A673 (cell line): ENCODE measurements at regions not wholly inside any gene's neighbourhood (a gene's known extent, or its start where the extent isn't known, plus 50 kb on each side); places are given as distances from the start of the nearest gene placed in this dataset.

Source experiments
- BruUV-seq: library from RNA; stranded (reverse); fragments of 400-500 nt; replicated peaks from 2 replicates; lab custom pipeline; 2021; lab: Mats Ljungman, UMichigan
- CTCF ChIA-PET: fragments of 300-600 bp; sonication (Branson Sonifier 250); formaldehyde crosslinking; loops from one replicate; lab custom pipeline; 2022; ENCODE audit warnings: antibody characterized with exemption; lab: Charles Lee
- POLR2A ChIA-PET: fragments of 300-600 bp; sonication (Branson Sonifier 250); formaldehyde crosslinking; loops from one replicate; lab custom pipeline; 2022; ENCODE audit warnings: antibody characterized with exemption; ENCODE audit not compliant: low non-redundant PET; lab: Charles Lee
- DNase-seq: peaks from one replicate; pipeline ENCODE4 v3.0.0-alpha.2; 2015; ENCODE audit warnings: low spot score
- H3K27ac ChIP-seq: fragments of 200-600 bp; sonication (generic); 2 replicates; pipeline ENCODE4 v1.5.1; 2016; ENCODE audit warnings: mixed run types, low read depth, mild to moderate bottlenecking, mixed read lengths, antibody characterized with exemption, low read length; ENCODE audit not compliant: poor library complexity, severe bottlenecking
- H3K27me3 ChIP-seq: fragments of 200-600 bp; sonication (generic); replicated peaks from 2 replicates; pipeline ENCODE4 v1.6.1; 2017; ENCODE audit warnings: mixed run types, low read depth, mild to moderate bottlenecking, mixed read lengths, antibody characterized with exemption, low read length; ENCODE audit not compliant: insufficient read depth, poor library complexity
- H3K36me3 ChIP-seq: fragments of 200-600 bp; sonication (generic); 2 replicates; pipeline ENCODE4 v1.6.1; 2016; ENCODE audit warnings: mixed run types, mild to moderate bottlenecking, mixed read lengths, antibody characterized with exemption, low read length; ENCODE audit not compliant: insufficient read depth, poor library complexity, severe bottlenecking
- H3K4me1 ChIP-seq: fragments of 200-600 bp; sonication (generic); 2 replicates; pipeline ENCODE4 v1.6.1; 2017; ENCODE audit warnings: mixed run types, mild to moderate bottlenecking, mixed read lengths, antibody characterized with exemption, low read length; ENCODE audit not compliant: insufficient read depth, poor library complexity, severe bottlenecking
- H3K4me3 ChIP-seq: fragments of 200-600 bp; sonication (generic); 2 replicates; pipeline ENCODE4 v1.5.1; 2016; ENCODE audit warnings: low read depth, mixed run types, mild to moderate bottlenecking, mixed read lengths, low read length; ENCODE audit not compliant: poor library complexity, severe bottlenecking
- H3K9me3 ChIP-seq: fragments of 200-600 bp; sonication (generic); 2 replicates; pipeline ENCODE4 v1.6.1; 2016; ENCODE audit warnings: mixed run types, low read depth, mild to moderate bottlenecking, mixed read lengths, antibody characterized with exemption, low read length; ENCODE audit not compliant: poor library complexity, severe bottlenecking
- EZH2 ChIP-seq: fragments of 200-600 bp; sonication (generic); IDR thresholded peaks from 2 replicates; pipeline ENCODE4 v1.6.1; 2017; ENCODE audit warnings: borderline replicate concordance, low read depth, mild to moderate bottlenecking, mixed read lengths, antibody characterized with exemption, low read length; ENCODE audit not compliant: poor library complexity, severe bottlenecking
- intact Hi-C: fragments of 100-400 bp; cut with micrococcal nuclease; formaldehyde crosslinking; loops from one replicate; pipeline ENCODE4 v1.10.0; 2022; ENCODE audit not compliant: unreplicated experiment
- TF ChIP-seq, protein P1 (sequence below): fragments of 300-800, 200-600 bp; sonication (generic); conservative IDR thresholded peaks from 2 replicates; pipeline ENCODE4 v1.5.1; 2017; ENCODE audit warnings: low read depth, mild to moderate bottlenecking, antibody characterized with exemption, low read length, moderate library complexity, mixed read lengths

- no TSS peak for BruUV-seq
- CTCF ChIA-PET: no interaction called here
- no peak for DNase-seq
- peaks cover 3% of the 10 kb centered on the region for H3K9me3 ChIP-seq
- POLR2A ChIA-PET: interaction anchor here (0.6 kb wide), 1 partner anchor 199 kb away, joined by 3 read pairs; no protein-coding TSS in a partner anchor
- H3K36me3 ChIP-seq: no peaks in the 10 kb centered on the region
- no peak overlapping the region for H3K4me3 ChIP-seq
- H3K4me1 ChIP-seq: no peaks in the 10 kb centered on the region
- TF ChIP-seq, protein P1, sequence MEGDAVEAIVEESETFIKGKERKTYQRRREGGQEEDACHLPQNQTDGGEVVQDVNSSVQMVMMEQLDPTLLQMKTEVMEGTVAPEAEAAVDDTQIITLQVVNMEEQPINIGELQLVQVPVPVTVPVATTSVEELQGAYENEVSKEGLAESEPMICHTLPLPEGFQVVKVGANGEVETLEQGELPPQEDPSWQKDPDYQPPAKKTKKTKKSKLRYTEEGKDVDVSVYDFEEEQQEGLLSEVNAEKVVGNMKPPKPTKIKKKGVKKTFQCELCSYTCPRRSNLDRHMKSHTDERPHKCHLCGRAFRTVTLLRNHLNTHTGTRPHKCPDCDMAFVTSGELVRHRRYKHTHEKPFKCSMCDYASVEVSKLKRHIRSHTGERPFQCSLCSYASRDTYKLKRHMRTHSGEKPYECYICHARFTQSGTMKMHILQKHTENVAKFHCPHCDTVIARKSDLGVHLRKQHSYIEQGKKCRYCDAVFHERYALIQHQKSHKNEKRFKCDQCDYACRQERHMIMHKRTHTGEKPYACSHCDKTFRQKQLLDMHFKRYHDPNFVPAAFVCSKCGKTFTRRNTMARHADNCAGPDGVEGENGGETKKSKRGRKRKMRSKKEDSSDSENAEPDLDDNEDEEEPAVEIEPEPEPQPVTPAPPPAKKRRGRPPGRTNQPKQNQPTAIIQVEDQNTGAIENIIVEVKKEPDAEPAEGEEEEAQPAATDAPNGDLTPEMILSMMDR: no peak
- TF ChIP-seq EZH2: no peak
- no peak overlapping the region for H3K27ac ChIP-seq
- intact Hi-C loops: no loop called here
- H3K27me3 ChIP-seq: no peaks in the 10 kb centered on the region
These were observed 584.9 kb upstream of the PTCHD4 start for GRCh38 chr6:48695872-48696271.

DNA sequence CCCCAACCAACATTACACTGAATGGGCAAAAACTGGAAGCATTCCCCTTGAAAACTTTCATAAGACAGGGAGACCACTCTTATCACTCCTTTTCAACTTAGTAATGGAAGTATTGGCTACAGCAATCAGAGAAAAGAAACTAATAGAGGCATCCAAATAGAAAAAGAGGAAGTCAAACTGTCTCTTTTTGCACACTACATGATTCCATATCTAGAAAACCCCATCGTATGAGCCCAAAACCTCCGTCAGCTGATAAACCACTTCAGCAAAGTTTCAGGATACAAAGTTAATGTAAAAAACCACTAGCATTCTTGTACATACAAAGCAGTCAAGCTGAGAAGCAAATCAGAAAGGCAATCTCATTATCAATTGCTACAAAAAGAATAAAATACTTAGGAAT, 580.4 kb upstream of the PTCHD4 start:
- POLR2A ChIA-PET: no interaction called here
- no peaks in the 10 kb centered on the region for H3K4me1 ChIP-seq
- H3K9me3 ChIP-seq: peaks cover 3% of the 10 kb centered on the region
- BruUV-seq: no TSS peak
- H3K4me3 ChIP-seq: no peak overlapping the region
- intact Hi-C loops: no loop called here
- CTCF ChIA-PET: no interaction called here
- no peaks in the 10 kb centered on the region for H3K36me3 ChIP-seq
- no peak for DNase-seq
- H3K27me3 ChIP-seq: no peaks in the 10 kb centered on the region
- no peak overlapping the region for H3K27ac ChIP-seq
- TF ChIP-seq, protein P1: no peak
- no peak for TF ChIP-seq EZH2

DNA sequence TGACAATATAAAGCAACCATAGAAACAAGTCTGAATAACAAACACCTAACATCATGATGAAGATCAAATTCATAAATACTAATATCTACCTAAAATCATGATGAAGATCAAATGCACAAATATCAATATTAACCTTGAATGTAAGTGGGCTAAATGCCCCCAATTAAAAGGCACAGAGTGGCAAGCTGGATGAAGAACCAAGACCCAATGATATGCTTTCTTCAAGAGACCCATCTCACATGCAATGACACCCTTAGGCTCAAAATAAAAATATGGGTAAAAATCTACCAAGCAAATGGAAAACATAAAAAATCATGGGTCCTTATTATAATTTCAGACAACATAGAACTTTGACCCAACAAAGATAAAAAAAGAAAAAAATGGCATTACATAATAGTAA, 578.5 kb upstream of the PTCHD4 start:
- no peak for DNase-seq
- Histone ChIP-seq H3K27me3 (no peaks in the 10 kb centered on the region), H3K4me3 (no peak overlapping the region), H3K4me1 (no peaks in the 10 kb centered on the region), H3K27ac (no peak overlapping the region), H3K36me3 (no peaks in the 10 kb centered on the region), H3K9me3 (no peaks in the 10 kb centered on the region)
- intact Hi-C loops: no loop called here
- TF ChIP-seq, protein P1: no peak
- TF ChIP-seq EZH2: no peak
- CTCF ChIA-PET: no interaction called here
- POLR2A ChIA-PET: no interaction called here
- no TSS peak for BruUV-seq
